Germinal center (tissue), 1 donor: ENCODE measurements at regions not wholly inside any gene's neighbourhood (a gene's known extent, or its start where the extent isn't known, plus 50 kb on each side); places are given as distances from the start of the nearest gene placed in this dataset.
"Not testable (repeated sequence)": the region's sequence is repeated elsewhere in the genome, so short reads cannot be mapped to it uniquely, and the experiment has no call there.

ENCODE experiments used
- DNase-seq: peaks from one replicate; pipeline ENCODE4 v3.0.0; 2012; ENCODE audit warnings: mixed read lengths, low spot score

GRCh38 chrX:7378406-7378805, 230.5 kb upstream of the PUDP start:
- DNase-seq = no peak

GRCh38 chrX:7372825-7373525, 225.0 kb upstream of the PUDP start:
- DNase-seq = no peak

- DNase-seq = no peak
These were observed 214.2 kb upstream of the PUDP start for GRCh38 chrX:7362111-7362510.

- DNase-seq = no peak
These were observed 204.0 kb upstream of the PUDP start for GRCh38 chrX:7351926-7352325.

- DNase-seq = no peak
These were observed 199.5 kb upstream of the PUDP start for GRCh38 chrX:7347465-7347864.

GRCh38 chrX:7346021-7346420, 198.1 kb upstream of the PUDP start:
- DNase-seq = no peak

- DNase-seq = no peak
These were observed 195.2 kb upstream of the PUDP start for GRCh38 chrX:7343181-7343580.

GRCh38 chrX:7335816-7336362, 187.9 kb upstream of the PUDP start:
- DNase-seq = not testable (repeated sequence)

- DNase-seq = no peak
These were observed 186.4 kb upstream of the PUDP start for GRCh38 chrX:7334253-7334935.

GRCh38 chrX:7330971-7331746, 183.2 kb upstream of the PUDP start:
- DNase-seq = no peak

- DNase-seq = no peak
These were observed 182.6 kb upstream of the PUDP start for GRCh38 chrX:7330556-7330955.

- no peak for DNase-seq
These were observed 170.7 kb upstream of the PUDP start for GRCh38 chrX:7318661-7319060.

GRCh38 chrX:7318241-7318640, 170.3 kb upstream of the PUDP start:
- no peak for DNase-seq

- DNase-seq = no peak
These were observed 168.9 kb upstream of the PUDP start for GRCh38 chrX:7316887-7317286.

- DNase-seq = no peak
These were observed 168.3 kb upstream of the PUDP start for GRCh38 chrX:7316280-7316679.

GRCh38 chrX:7314425-7314824, 166.5 kb upstream of the PUDP start:
- no peak for DNase-seq

- no peak for DNase-seq
These were observed 159.8 kb upstream of the PUDP start for GRCh38 chrX:7307720-7308119.

GRCh38 chrX:7294483-7294882, 146.5 kb upstream of the PUDP start:
- no peak for DNase-seq

GRCh38 chrX:7286168-7286837, 138.3 kb upstream of the PUDP start:
- DNase-seq = no peak

GRCh38 chrX:7285765-7286164, 137.8 kb upstream of the PUDP start:
- no peak for DNase-seq

GRCh38 chrX:7283741-7284140, 135.8 kb upstream of the PUDP start:
- DNase-seq = no peak

GRCh38 chrX:7280520-7280919, 132.6 kb upstream of the PUDP start:
- no peak for DNase-seq
